HFFc6 (cell line): ENCODE measurements at regions not wholly inside any gene's neighbourhood (a gene's known extent, or its start where the extent isn't known, plus 50 kb on each side); places are given as distances from the start of the nearest gene placed in this dataset.

Source experiments
- DNase-seq: peaks from one replicate; pipeline ENCODE4 v3.0.0-alpha.2; 2018
- H3K27ac Mint-ChIP-seq: 2 replicates; pipeline ENCODE4 v1.8.0; 2020; ENCODE audit warnings: mild to moderate bottlenecking, mixed read lengths
- H3K27me3 Mint-ChIP-seq: 2 replicates; pipeline ENCODE4 v1.8.0; 2021; ENCODE audit warnings: mild to moderate bottlenecking, moderate library complexity, mixed read lengths; ENCODE audit not compliant: insufficient read depth
- H3K36me3 Mint-ChIP-seq: 2 replicates; pipeline ENCODE4 v1.8.0; 2021; ENCODE audit warnings: low read depth, mixed read lengths
- H3K4me1 Mint-ChIP-seq: 2 replicates; pipeline ENCODE4 v1.8.0; 2020; ENCODE audit warnings: low read depth, mixed read lengths
- H3K4me3 Mint-ChIP-seq: 2 replicates; pipeline ENCODE4 v1.8.0; 2020; ENCODE audit warnings: mild to moderate bottlenecking, moderate library complexity, mixed read lengths
- H3K9me3 Mint-ChIP-seq: 2 replicates; pipeline ENCODE4 v1.8.0; 2020; ENCODE audit warnings: mild to moderate bottlenecking, mixed read lengths
- CTCF ChIP-seq: fragments of 200-600 bp; sonication (generic); IDR thresholded peaks from 2 replicates; pipeline ENCODE4 v1.5.0; 2021; ENCODE audit warnings: antibody characterized with exemption, mild to moderate bottlenecking

- H3K4me3 Mint-ChIP-seq: no peak overlapping the region
- H3K27ac Mint-ChIP-seq: no peak overlapping the region
- no peaks in the 10 kb centered on the region; the same call in 1 of the 2 replicates for H3K27me3 Mint-ChIP-seq
- no peak for TF ChIP-seq CTCF
- no peaks in the 10 kb centered on the region for H3K4me1 Mint-ChIP-seq
- no peaks in the 10 kb centered on the region for H3K36me3 Mint-ChIP-seq
- H3K9me3 Mint-ChIP-seq: peaks cover 51% of the 10 kb centered on the region
- DNase-seq: no peak
Measured at GRCh38 chr10:105706281-105707026, 1065.4 kb downstream of the SORCS3 start.

GRCh38 chr10:105702211-105702610 lies 1061.1 kb downstream of the SORCS3 start:
- Mint-ChIP-seq H3K4me1 (no peaks in the 10 kb centered on the region), H3K4me3 (no peak overlapping the region), H3K27ac (no peak overlapping the region), H3K36me3 (no peaks in the 10 kb centered on the region), H3K9me3 (peaks cover 53% of the 10 kb centered on the region), H3K27me3 (no peaks in the 10 kb centered on the region; the same call in 1 of the 2 replicates)
- no peak for DNase-seq
- TF ChIP-seq CTCF: no peak

GRCh38 chr10:105700218-105700617 lies 1059.1 kb downstream of the SORCS3 start:
- no peak overlapping the region for H3K27ac Mint-ChIP-seq
- no peak overlapping the region for H3K4me3 Mint-ChIP-seq
- H3K9me3 Mint-ChIP-seq: peaks cover 60% of the 10 kb centered on the region
- H3K4me1 Mint-ChIP-seq: no peaks in the 10 kb centered on the region
- no peak for DNase-seq
- no peak for TF ChIP-seq CTCF
- H3K27me3 Mint-ChIP-seq: no peaks in the 10 kb centered on the region; the same call in 1 of the 2 replicates
- H3K36me3 Mint-ChIP-seq: no peaks in the 10 kb centered on the region

GRCh38 chr10:105699504-105699903 lies 1058.4 kb downstream of the SORCS3 start:
- Mint-ChIP-seq H3K9me3 (peaks cover 57% of the 10 kb centered on the region), H3K4me3 (no peak overlapping the region), H3K4me1 (no peaks in the 10 kb centered on the region), H3K36me3 (no peaks in the 10 kb centered on the region), H3K27ac (no peak overlapping the region), H3K27me3 (no peaks in the 10 kb centered on the region; the same call in 1 of the 2 replicates)
- no peak for TF ChIP-seq CTCF
- DNase-seq: no peak

- Mint-ChIP-seq H3K27me3 (no peaks in the 10 kb centered on the region; the same call in 1 of the 2 replicates), H3K4me1 (no peaks in the 10 kb centered on the region)
- no peak for TF ChIP-seq CTCF
Measured at GRCh38 chr10:105698592-105698991, 1057.5 kb downstream of the SORCS3 start.

More at GRCh38 chr10:105698592-105698991, 1057.5 kb downstream of the SORCS3 start:
- Mint-ChIP-seq H3K9me3 (peaks cover 52% of the 10 kb centered on the region), H3K36me3 (no peaks in the 10 kb centered on the region), H3K4me3 (no peak overlapping the region), H3K27ac (no peak overlapping the region)
- DNase-seq: no peak
